Fibroblast of mammary gland (primary cell): ENCODE measurements at regions not wholly inside any gene's neighbourhood (a gene's known extent, or its start where the extent isn't known, plus 50 kb on each side); places are given as distances from the start of the nearest gene placed in this dataset.

Experiments
- DNase-seq: peaks from one replicate; pipeline ENCODE4 v3.0.0-alpha.2; 2010; ENCODE audit warnings: low read depth
- H3K4me3 ChIP-seq: 2 replicates; pipeline ENCODE4 v1.5.1; 2011; ENCODE audit warnings: low read depth, mild to moderate bottlenecking, low read length, moderate library complexity; ENCODE audit not compliant: control insufficient read depth
- CTCF ChIP-seq: conservative IDR thresholded peaks from 2 replicates; pipeline ENCODE4 v1.5.1; 2011; ENCODE audit warnings: low read depth, low read length, inconsistent platforms; ENCODE audit not compliant: control insufficient read depth, insufficient read depth

DNA sequence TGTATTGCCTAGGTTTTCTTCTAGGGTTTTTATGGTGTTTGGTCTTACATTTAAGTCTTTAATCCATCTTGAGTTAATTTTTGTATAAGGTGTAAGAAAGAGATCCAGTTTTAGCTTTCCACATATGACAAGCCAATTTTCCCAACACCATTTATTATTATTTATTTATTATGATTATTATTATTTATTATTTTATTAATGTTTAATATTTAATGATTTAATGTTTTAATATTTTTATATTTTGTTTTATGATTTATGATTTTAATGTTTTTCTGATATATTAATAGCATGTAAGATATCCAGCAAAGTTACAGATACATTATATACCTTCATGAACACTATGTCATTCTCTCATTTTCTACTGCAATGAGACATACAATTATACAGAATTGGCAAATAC is 1082.0 kb downstream of the DSC3 start:
- no peak for DNase-seq
- TF ChIP-seq CTCF, result no peak
- H3K4me3 ChIP-seq, result no peak overlapping the region

DNA sequence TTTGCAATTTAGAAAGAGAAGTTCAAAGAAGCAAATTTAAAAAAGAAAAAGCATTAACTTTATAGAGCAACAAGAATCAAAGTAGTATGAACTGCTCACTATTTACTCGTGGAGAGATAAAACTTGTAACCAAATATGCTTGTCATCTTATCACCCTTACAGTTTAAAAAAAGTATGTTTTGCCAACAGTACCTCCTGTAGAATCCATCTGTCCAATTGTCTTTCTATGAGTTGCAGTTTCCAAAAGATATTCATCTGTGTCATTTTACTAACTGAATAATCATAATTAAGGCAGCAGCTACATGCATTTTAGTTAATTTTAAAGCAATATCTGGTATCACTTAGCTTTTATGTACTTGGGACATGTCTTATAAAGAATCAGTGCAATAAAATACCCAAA is 1112.3 kb downstream of the DSC3 start:
- TF ChIP-seq CTCF, result no peak

GRCh38 chr18:29928081-29928480 is 1114.5 kb downstream of the DSC3 start:
- H3K4me3 ChIP-seq, result no peak overlapping the region
- TF ChIP-seq CTCF, result no peak
- no peak for DNase-seq

More for the DNA sequence above, 1112.3 kb downstream of the DSC3 start:
- no peak overlapping the region for H3K4me3 ChIP-seq
- no peak for DNase-seq

- DNase-seq, result no peak
These were observed 1117.0 kb downstream of the DSC3 start for GRCh38 chr18:29925566-29925965.

GRCh38 chr18:29912351-29912750 is 1130.2 kb downstream of the DSC3 start:
- no peak for DNase-seq
- TF ChIP-seq CTCF, result no peak
- no peak overlapping the region for H3K4me3 ChIP-seq

More at GRCh38 chr18:29925566-29925965, 1117.0 kb downstream of the DSC3 start:
- no peak for TF ChIP-seq CTCF
- H3K4me3 ChIP-seq, result no peak overlapping the region

GRCh38 chr18:29892960-29893558 is 1149.5 kb downstream of the DSC3 start:
- H3K4me3 ChIP-seq, result no peak overlapping the region
- TF ChIP-seq CTCF, result peak; percentile 55
- DNase-seq, result peak; percentile 17

DNA sequence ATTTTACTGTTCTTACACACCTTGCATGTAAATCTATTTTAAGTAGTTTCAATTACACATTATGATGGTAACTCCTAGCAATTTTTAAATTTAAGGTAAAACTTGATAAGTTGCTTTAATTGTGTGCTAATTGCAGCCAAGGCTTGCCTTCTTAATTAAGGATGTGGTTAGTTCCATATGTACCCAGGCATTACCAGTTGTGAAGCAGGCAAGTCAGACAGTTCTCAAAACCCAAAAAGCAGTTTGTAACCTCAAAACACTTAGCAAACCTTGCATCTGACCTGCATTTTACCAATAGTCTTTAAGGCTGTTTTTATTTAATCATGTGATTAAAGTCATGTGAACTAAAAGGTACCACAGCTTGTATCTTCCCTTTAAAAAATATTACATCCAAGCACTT is 1159.4 kb downstream of the DSC3 start:
- H3K4me3 ChIP-seq, result no peak overlapping the region
- no peak for TF ChIP-seq CTCF
- no peak for DNase-seq
